IMR-90 (cell line): ENCODE measurements at regions not wholly inside any gene's neighbourhood (a gene's known extent, or its start where the extent isn't known, plus 50 kb on each side); places are given as distances from the start of the nearest gene placed in this dataset.

Experiments
- ATAC-seq: fragments of 200-7000 bp; cut with Tn5 transposase; 2 replicates; pipeline ENCODE4 v1.9.1; 2020; ENCODE audit warnings: low read depth, mild to moderate bottlenecking, moderate library complexity
- BruUV-seq: library from RNA; stranded (reverse); fragments of 400-500 nt; replicated peaks from 2 replicates; lab custom pipeline; 2021; lab: Mats Ljungman, UMichigan
- CTCF ChIA-PET: fragments of 300-600 bp; formaldehyde crosslinking; extraction: SDS; loops from one replicate; lab custom pipeline; 2021; ENCODE audit warnings: antibody characterized with exemption; lab: Yijun Ruan, JAX
- POLR2A ChIA-PET: fragments of 300-600 bp; sonication (Branson Sonifier 250); formaldehyde crosslinking; loops from one replicate; lab custom pipeline; 2022; ENCODE audit warnings: antibody characterized with exemption; ENCODE audit not compliant: unreplicated experiment; lab: Charles Lee
- DNase-seq: peaks from one replicate; pipeline ENCODE4 v3.0.0; 2013
- H2AFZ ChIP-seq: replicated peaks from 2 replicates; pipeline ENCODE3; 2013; ENCODE audit warnings: low read length, mild to moderate bottlenecking; ENCODE audit not compliant: poor library complexity
- H2AK5ac ChIP-seq: 2 replicates; pipeline ENCODE4 v1.6.1; 2013; ENCODE audit warnings: low read depth, low read length, inconsistent platforms
- H2AK9ac ChIP-seq: replicated peaks from 2 replicates; pipeline ENCODE3; 2013; ENCODE audit warnings: mild to moderate bottlenecking, low read depth, low read length, moderate library complexity; ENCODE audit not compliant: poor library complexity
- H2BK120ac ChIP-seq: 2 replicates; pipeline ENCODE4 v1.6.1; 2013; ENCODE audit warnings: low read depth, low read length, inconsistent platforms
- H2BK15ac ChIP-seq: 3 replicates; pipeline ENCODE4 v1.6.1; 2013; ENCODE audit warnings: low read depth, low read length, inconsistent platforms
- H2BK20ac ChIP-seq: 2 replicates; pipeline ENCODE4 v1.6.1; 2013; ENCODE audit warnings: low read depth, mild to moderate bottlenecking, inconsistent platforms, low read length, moderate library complexity
- H2BK5ac ChIP-seq: 2 replicates; pipeline ENCODE4 v1.6.1; 2013; ENCODE audit warnings: mild to moderate bottlenecking, low read depth, low read length, inconsistent platforms; ENCODE audit not compliant: poor library complexity, severe bottlenecking
- H3K14ac ChIP-seq: replicated peaks from 2 replicates; pipeline ENCODE4 v1.6.1; 2013; ENCODE audit warnings: low read depth, low read length, inconsistent platforms
- H3K18ac ChIP-seq: 2 replicates; pipeline ENCODE4 v1.6.1; 2013; ENCODE audit warnings: low read depth, low read length, control low read depth
- H3K23ac ChIP-seq: 2 replicates; pipeline ENCODE4 v1.6.1; 2013; ENCODE audit warnings: low read depth, low read length, inconsistent platforms
- H3K27ac ChIP-seq: 2 replicates; pipeline ENCODE4 v1.5.1; 2013; ENCODE audit warnings: mild to moderate bottlenecking, control low read depth, low read length; ENCODE audit not compliant: insufficient read depth
- H3K27me3 ChIP-seq: 2 replicates; pipeline ENCODE4 v1.6.1; 2013; ENCODE audit warnings: low read length; ENCODE audit not compliant: control insufficient read depth, insufficient read depth
- H3K36me3 ChIP-seq: 2 replicates; pipeline ENCODE4 v1.6.1; 2013; ENCODE audit warnings: low read length, mixed read lengths; ENCODE audit not compliant: control insufficient read depth, insufficient read depth
- H3K4ac ChIP-seq: 2 replicates; pipeline ENCODE4 v1.6.1; 2013; ENCODE audit warnings: low read depth, low read length, inconsistent platforms
- H3K4me1 ChIP-seq: 2 replicates; pipeline ENCODE4 v1.6.1; 2013; ENCODE audit warnings: low read length, mixed read lengths; ENCODE audit not compliant: control insufficient read depth, insufficient read depth
- H3K4me2 ChIP-seq: 2 replicates; pipeline ENCODE4 v1.6.1; 2013; ENCODE audit warnings: low read depth, mild to moderate bottlenecking, control low read depth, low read length, moderate library complexity
- H3K4me3 ChIP-seq: 2 replicates; pipeline ENCODE4 v1.5.1; 2013; ENCODE audit warnings: low read depth, mild to moderate bottlenecking, control low read depth, low read length, moderate library complexity; ENCODE audit not compliant: insufficient read depth
- H3K56ac ChIP-seq: 2 replicates; pipeline ENCODE4 v1.6.1; 2013; ENCODE audit warnings: low read length, inconsistent platforms; ENCODE audit not compliant: insufficient read depth; ENCODE audit errors: extremely low read depth
- H3K79me1 ChIP-seq, 2 experiments: 2 replicates each; pipeline ENCODE4 v1.6.1; 2013; ENCODE audit warnings: low read length in 2 of 2, inconsistent platforms in 1 of 2, low read depth in 1 of 2
- H3K9ac ChIP-seq: 2 replicates; pipeline ENCODE4 v1.6.1; 2013; ENCODE audit warnings: low read depth, low read length, control low read depth
- H3K9me1 ChIP-seq: 2 replicates; pipeline ENCODE4 v1.6.1; 2013; ENCODE audit warnings: low read length, inconsistent platforms; ENCODE audit not compliant: insufficient read depth
- H3K9me3 ChIP-seq: 2 replicates; pipeline ENCODE4 v1.6.1; 2013; ENCODE audit warnings: low read length; ENCODE audit not compliant: control insufficient read depth, insufficient read depth
- H4K20me1 ChIP-seq: 2 replicates; pipeline ENCODE4 v1.6.1; 2013; ENCODE audit warnings: low read length, inconsistent platforms; ENCODE audit not compliant: insufficient read depth
- H4K5ac ChIP-seq: 2 replicates; pipeline ENCODE4 v1.6.1; 2013; ENCODE audit warnings: mild to moderate bottlenecking, low read depth, low read length, control low read depth
- H4K8ac ChIP-seq, 2 experiments: 2 replicates each; pipeline ENCODE4 v1.6.1; 2013; ENCODE audit warnings: low read depth in 2 of 2, low read length in 2 of 2, control low read depth in 1 of 2, inconsistent platforms in 1 of 2
- H4K91ac ChIP-seq: 2 replicates; pipeline ENCODE4 v1.6.1; 2013; ENCODE audit warnings: low read depth, low read length, inconsistent platforms; ENCODE audit not compliant: insufficient read depth
- BHLHE40 ChIP-seq: fragments of 150-350 bp; IDR thresholded peaks from 2 replicates; pipeline ENCODE4 v1.6.1; 2016; ENCODE audit warnings: mild to moderate bottlenecking, low read depth, low read length
- CEBPB ChIP-seq: IDR thresholded peaks from 2 replicates; pipeline ENCODE4 v1.6.1; 2012; ENCODE audit warnings: low read depth, low read length, improper control_type of control experiment
- CHD1 ChIP-seq: IDR thresholded peaks from 2 replicates; pipeline ENCODE4 v1.6.1; 2012; ENCODE audit warnings: low read depth, low read length, improper control_type of control experiment
- CTCF ChIP-seq: conservative IDR thresholded peaks from 2 replicates; pipeline ENCODE4 v1.5.1; 2012; ENCODE audit warnings: mild to moderate bottlenecking, low read depth, low read length, improper control_type of control experiment
- FOS ChIP-seq: fragments of 150-350 bp; IDR thresholded peaks from 2 replicates; pipeline ENCODE4 v1.6.1; 2016; ENCODE audit warnings: low read depth, low read length
- MAFK ChIP-seq: IDR thresholded peaks from 2 replicates; pipeline ENCODE4 v1.6.1; 2012; ENCODE audit warnings: low read depth, low read length, improper control_type of control experiment
- MAZ ChIP-seq: IDR thresholded peaks from 2 replicates; pipeline ENCODE4 v1.6.1; 2012; ENCODE audit warnings: low read depth, mild to moderate bottlenecking, low read length, improper control_type of control experiment, moderate library complexity, borderline replicate concordance
- MXI1 ChIP-seq: IDR thresholded peaks from 2 replicates; pipeline ENCODE4 v1.6.1; 2012; ENCODE audit warnings: low read depth, mild to moderate bottlenecking, low read length, moderate library complexity, borderline replicate concordance
- NFE2L2 ChIP-seq: fragments of 150-350 bp; IDR thresholded peaks from 2 replicates; pipeline ENCODE4 v1.6.1; 2016; ENCODE audit warnings: low read depth, mild to moderate bottlenecking, low read length
- RCOR1 ChIP-seq: IDR thresholded peaks from 2 replicates; pipeline ENCODE4 v1.6.1; 2012; ENCODE audit warnings: mild to moderate bottlenecking, low read length, improper control_type of control experiment; ENCODE audit not compliant: insufficient replicate concordance
- RFX5 ChIP-seq: IDR thresholded peaks from 2 replicates; pipeline ENCODE4 v1.8.0; 2012; ENCODE audit warnings: low read depth, mild to moderate bottlenecking, low read length, moderate library complexity
- USF2 ChIP-seq: fragments of 150-350 bp; IDR thresholded peaks from 2 replicates; pipeline ENCODE4 v1.6.1; 2017; ENCODE audit warnings: mild to moderate bottlenecking, antibody characterized with exemption, low read length, low read depth
- WGBS, 2 experiments: methylation state at CpG; one replicate each; pipeline versions ENCODE4 v1.1.5 to v1.1.7; 2013; ENCODE audit warnings: missing lambda C conversion rate in 2 of 2; ENCODE audit not compliant: insufficient read length in 1 of 2; ENCODE audit errors: extremely low coverage in 2 of 2; 5-methylcytosine and 5-hydroxymethylcytosine counted together
- dilution Hi-C: fragments of 300-500 bp; cut with HindIII; formaldehyde crosslinking; loops from one replicate; pipeline ENCODE4 v1.14.3; 2018; ENCODE audit warnings: low sequenced_read_pairs; ENCODE audit not compliant: unreplicated experiment
- in situ Hi-C: fragments of 300-500 bp; cut with MboI; formaldehyde crosslinking; loops from 3 replicates; pipeline ENCODE4 v1.14.3; 2019; ENCODE audit warnings: low sequenced_read_pairs, inconsistent platforms, mixed read lengths
- intact Hi-C: fragments of 100-400 bp; cut with micrococcal nuclease; formaldehyde crosslinking; loops from 2 replicates; pipeline ENCODE4 v1.10.0; 2022
- TF ChIP-seq, protein P1 (sequence below): fragments of 150-350 bp; IDR thresholded peaks from 2 replicates; pipeline ENCODE4 v1.6.1; 2016; ENCODE audit warnings: low read depth, mild to moderate bottlenecking, low read length, moderate library complexity, borderline replicate concordance

- no TSS peak for BruUV-seq
- Histone ChIP-seq H2AFZ (no peak overlapping the region), H3K4me3 (no peak overlapping the region), H4K20me1 (no peaks in the 10 kb centered on the region), H3K27me3 (no peaks in the 10 kb centered on the region), H3K27ac (no peak overlapping the region), H3K9ac (no peak overlapping the region), H3K14ac (no peak overlapping the region), H2BK120ac (no peak overlapping the region), H2AK9ac (no peak overlapping the region), H3K4ac (no peak overlapping the region), H3K79me1 (no peaks in the 10 kb centered on the region), H3K4me2 (no peak overlapping the region), H3K56ac (no peak overlapping the region), H4K8ac (no peak overlapping the region), H3K9me1 (no peaks in the 10 kb centered on the region), H2AK5ac (no peak overlapping the region), H2BK15ac (no peak overlapping the region), H4K91ac (no peak overlapping the region), H3K4me1 (no peaks in the 10 kb centered on the region), H2BK20ac (no peak overlapping the region), H3K9me3 (no peaks in the 10 kb centered on the region), H3K36me3 (no peaks in the 10 kb centered on the region), H3K18ac (no peak overlapping the region), H2BK5ac (no peak overlapping the region), H4K5ac (no peak overlapping the region), H3K23ac (no peak overlapping the region)
- in situ Hi-C loops, result no loop called here
- dilution Hi-C loops, result no loop called here
- ATAC-seq, result no peak
- TF ChIP-seq MAFK (no peak), RCOR1 (no peak), USF2 (no peak), CHD1 (no peak), NFE2L2 (no peak), RFX5 (no peak), BHLHE40 (no peak), MXI1 (no peak), FOS (no peak), CTCF (no peak), MAZ (no peak), CEBPB (no peak)
- TF ChIP-seq, protein P1, sequence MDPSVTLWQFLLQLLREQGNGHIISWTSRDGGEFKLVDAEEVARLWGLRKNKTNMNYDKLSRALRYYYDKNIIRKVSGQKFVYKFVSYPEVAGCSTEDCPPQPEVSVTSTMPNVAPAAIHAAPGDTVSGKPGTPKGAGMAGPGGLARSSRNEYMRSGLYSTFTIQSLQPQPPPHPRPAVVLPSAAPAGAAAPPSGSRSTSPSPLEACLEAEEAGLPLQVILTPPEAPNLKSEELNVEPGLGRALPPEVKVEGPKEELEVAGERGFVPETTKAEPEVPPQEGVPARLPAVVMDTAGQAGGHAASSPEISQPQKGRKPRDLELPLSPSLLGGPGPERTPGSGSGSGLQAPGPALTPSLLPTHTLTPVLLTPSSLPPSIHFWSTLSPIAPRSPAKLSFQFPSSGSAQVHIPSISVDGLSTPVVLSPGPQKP, result no peak
- CTCF ChIA-PET, result interaction anchor here (0.7 kb wide), 1 partner anchor 335 kb away, joined by 3 read pairs; no protein-coding TSS in a partner anchor
- POLR2A ChIA-PET, result no interaction called here
- no CpG with 5 or more reads among the region's 3 CpGs for WGBS, 2 experiments
- no peak for DNase-seq
- intact Hi-C loops, result no loop called here
Observed at GRCh38 chr5:167426501-167426900, 864.9 kb upstream of the WWC1 start.
